ENCODE measurements at regions not wholly inside any gene's neighbourhood (a gene's known extent, or its start where the extent isn't known, plus 50 kb on each side); places are given as distances from the start of the nearest gene placed in this dataset.

DNA sequence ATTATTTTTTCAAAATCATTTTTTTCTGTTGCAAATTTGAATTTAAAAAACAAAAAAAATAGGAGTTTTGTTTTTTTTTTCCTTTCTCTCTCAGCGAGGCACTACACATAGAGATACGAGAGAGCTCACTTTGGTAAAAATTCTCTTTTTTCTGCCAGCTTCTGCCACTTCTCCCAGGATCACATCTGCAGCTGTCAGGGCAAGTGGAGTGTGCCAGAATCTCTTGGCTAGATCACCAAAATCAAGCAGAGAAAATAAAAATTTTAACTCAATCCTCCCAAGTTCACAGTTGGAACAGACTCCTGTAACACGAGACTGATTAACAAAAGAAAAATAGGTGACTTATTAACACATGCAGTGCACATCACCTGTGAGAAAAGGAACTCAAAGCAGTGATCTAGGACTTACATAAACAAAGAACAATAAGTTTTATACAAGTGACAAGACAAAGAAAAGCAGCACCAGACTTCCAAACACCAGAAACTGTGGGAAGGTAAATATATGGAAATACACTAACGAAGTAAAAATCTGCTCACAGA is 213.2 kb upstream of the ZFP42 start:
- TF ChIP-seq POLR2AphosphoS5 (IDR thresholded peaks at IDR 0.05; ENCODE audit: low read depth, low read length) = no peak
- no peak for TF ChIP-seq REST (IDR thresholded peaks at IDR 0.05; ENCODE audit: insufficient read depth in 1 of 2, low read depth in 2 of 2, low read length in 2 of 2)
